T-helper 17 cell (primary cell): ENCODE measurements at regions not wholly inside any gene's neighbourhood (a gene's known extent, or its start where the extent isn't known, plus 50 kb on each side); places are given as distances from the start of the nearest gene placed in this dataset.
"Not testable (repeated sequence)": the region's sequence is repeated elsewhere in the genome, so short reads cannot be mapped to it uniquely, and the experiment has no call there.

Source experiments
- ATAC-seq: fragments of 150-1000 bp; cut with Tn5 transposase; 2 replicates; pipeline ENCODE4 v1.10.0; 2021; ENCODE audit warnings: mild to moderate bottlenecking, moderate library complexity
- DNase-seq, 3 donors: peaks; one replicate each; pipeline versions ENCODE4 v3.0.0 to v3.0.0-alpha.2; 2020 to 2021
- H3K9me3 ChIP-seq: one replicate; pipeline ENCODE4 v1.7.0; 2013; ENCODE audit warnings: low read length, mild to moderate bottlenecking; ENCODE audit not compliant: control insufficient read depth, poor library complexity, severe bottlenecking
- H3K27ac Mint-ChIP-seq: one replicate; pipeline ENCODE4 v1.8.0; 2022; ENCODE audit warnings: mild to moderate bottlenecking, moderate library complexity, mixed read lengths
- H3K27me3 Mint-ChIP-seq: one replicate; pipeline ENCODE4 v1.8.0; 2022; ENCODE audit warnings: mixed read lengths
- H3K36me3 Mint-ChIP-seq: one replicate; pipeline ENCODE4 v1.8.0; 2022; ENCODE audit warnings: low read depth, mixed read lengths
- H3K4me1 Mint-ChIP-seq: one replicate; pipeline ENCODE4 v1.8.0; 2022; ENCODE audit warnings: mild to moderate bottlenecking, mixed read lengths
- H3K4me3 Mint-ChIP-seq: one replicate; pipeline ENCODE4 v1.8.0; 2022; ENCODE audit warnings: mild to moderate bottlenecking, moderate library complexity, mixed read lengths

DNA sequence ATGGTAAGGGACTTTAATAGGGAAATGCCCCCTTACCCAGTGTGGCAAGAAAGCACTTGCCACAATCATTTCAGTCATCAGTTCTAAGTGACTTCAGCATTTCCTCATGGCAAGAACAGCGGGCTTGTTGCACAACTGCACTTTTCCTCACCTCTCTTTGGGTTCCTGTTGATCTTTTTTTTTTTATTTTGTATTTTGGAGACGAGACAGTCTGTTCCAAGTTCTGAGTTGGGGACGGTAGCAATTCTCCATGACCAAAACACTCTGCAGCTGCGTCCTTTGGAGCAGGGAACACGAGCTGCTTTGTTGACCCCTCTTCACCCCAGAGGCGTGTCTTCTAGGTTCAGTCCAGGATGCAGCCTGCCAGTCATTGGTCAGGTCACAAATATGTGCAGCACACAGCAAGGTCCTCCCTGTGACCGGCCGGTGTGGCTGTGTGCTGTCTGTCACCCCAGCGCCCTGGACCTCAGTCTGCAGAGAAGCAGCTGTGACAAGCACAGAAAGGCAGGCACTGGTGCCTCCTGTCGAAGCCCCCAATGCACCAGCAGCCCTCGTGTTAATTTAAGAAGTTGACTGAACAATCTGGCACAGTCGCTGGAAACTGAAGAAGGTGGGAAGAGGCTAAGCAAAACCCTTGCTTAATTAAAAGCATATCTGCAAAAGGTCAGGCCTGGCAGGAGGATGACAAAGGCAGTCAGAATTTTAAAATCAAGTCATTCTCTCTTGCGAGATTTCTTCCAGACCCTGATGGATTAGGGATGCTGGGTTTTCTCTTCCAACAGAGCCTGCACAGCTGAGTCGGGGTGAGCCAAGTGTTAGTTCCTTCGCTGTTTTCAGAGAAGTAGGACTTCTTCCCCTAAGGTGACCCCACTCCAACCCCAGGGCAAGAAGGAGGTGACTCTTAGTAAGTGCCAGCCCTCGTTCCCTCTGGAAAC lies 96.7 kb upstream of the COPS8 start:
- Mint-ChIP-seq H3K4me3 (no peak overlapping the region), H3K4me1 (no peaks in the 10 kb centered on the region), H3K27me3 (peaks cover 44% of the 10 kb centered on the region), H3K36me3 (no peaks in the 10 kb centered on the region), H3K27ac (no peak overlapping the region)
- no peak for ATAC-seq
- no peak for DNase-seq
- no peaks in the 10 kb centered on the region for H3K9me3 ChIP-seq

DNA sequence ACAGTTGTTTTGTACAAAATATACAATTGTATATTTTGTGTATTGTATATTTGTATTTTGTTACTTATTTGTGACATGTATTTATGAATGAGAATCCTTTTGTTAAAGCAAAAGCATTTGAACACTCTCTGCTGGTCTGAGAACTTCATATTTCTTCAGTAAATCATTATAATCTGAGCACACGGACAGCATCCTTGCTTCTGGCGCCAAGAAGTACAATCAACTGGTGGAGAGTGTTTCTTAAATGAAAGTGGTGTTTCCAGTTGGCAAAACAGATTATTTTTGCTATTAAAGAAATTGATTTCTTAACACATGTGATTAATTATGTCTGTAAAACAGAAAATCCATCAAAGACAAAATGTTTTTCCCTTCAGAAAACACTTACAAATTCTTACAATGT lies 95.1 kb upstream of the COPS8 start:
- DNase-seq (no peak), ATAC-seq (no peak)
- Mint-ChIP-seq H3K36me3 (no peaks in the 10 kb centered on the region), H3K27me3 (peaks cover 57% of the 10 kb centered on the region), H3K4me3 (no peak overlapping the region), H3K27ac (no peak overlapping the region), H3K4me1 (no peaks in the 10 kb centered on the region)
- no peaks in the 10 kb centered on the region for H3K9me3 ChIP-seq

DNA sequence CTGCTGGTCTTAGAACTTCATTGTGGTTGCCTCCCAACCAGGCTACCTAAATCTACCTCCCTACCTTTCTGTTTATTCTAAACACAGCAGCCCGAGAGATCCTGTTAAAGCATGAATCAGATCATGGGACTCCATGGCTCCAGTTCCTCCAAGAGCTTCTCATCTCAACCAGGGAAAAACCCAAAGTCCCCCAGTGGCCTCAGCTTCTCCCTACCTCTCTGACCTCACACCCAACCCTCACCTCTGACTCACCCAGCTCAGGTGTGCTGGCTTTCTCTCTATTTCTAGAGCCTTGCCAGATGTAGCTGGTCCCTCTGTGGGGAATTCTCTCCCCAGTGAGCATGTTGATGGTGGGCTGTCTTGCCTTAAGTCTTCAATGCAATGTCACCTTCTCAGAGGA lies 93.8 kb upstream of the COPS8 start:
- DNase-seq = no peak
- H3K36me3 Mint-ChIP-seq = no peaks in the 10 kb centered on the region
- no peak overlapping the region for H3K4me3 Mint-ChIP-seq
- ATAC-seq = no peak
- peaks cover 69% of the 10 kb centered on the region for H3K27me3 Mint-ChIP-seq
- H3K4me1 Mint-ChIP-seq = no peaks in the 10 kb centered on the region
- H3K9me3 ChIP-seq = no peaks in the 10 kb centered on the region
- H3K27ac Mint-ChIP-seq = no peak overlapping the region

DNA sequence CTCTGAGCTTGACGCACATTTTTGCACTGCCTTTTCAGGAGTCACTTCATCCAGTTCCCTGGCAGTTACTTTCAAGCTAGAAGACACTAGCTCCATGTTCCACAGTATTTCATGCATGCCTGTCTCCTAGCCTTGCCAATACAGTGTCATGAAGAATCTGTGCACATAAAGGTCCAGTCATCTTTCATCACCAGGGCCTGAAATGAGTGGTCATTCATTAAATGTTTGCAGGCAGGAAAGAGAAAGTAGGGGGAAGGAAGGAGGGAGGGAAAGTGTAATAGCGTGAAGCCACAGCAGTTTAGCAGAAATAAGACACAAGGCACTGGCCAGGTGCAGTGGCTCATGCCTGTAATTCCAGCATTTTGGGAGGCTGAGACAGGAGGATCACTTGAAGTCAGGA lies 92.4 kb upstream of the COPS8 start:
- Mint-ChIP-seq H3K4me3 (no peak overlapping the region), H3K4me1 (no peaks in the 10 kb centered on the region), H3K36me3 (no peaks in the 10 kb centered on the region), H3K27me3 (peaks cover 74% of the 10 kb centered on the region), H3K27ac (no peak overlapping the region)
- ATAC-seq = no peak
- H3K9me3 ChIP-seq = no peaks in the 10 kb centered on the region
- DNase-seq = no peak

DNA sequence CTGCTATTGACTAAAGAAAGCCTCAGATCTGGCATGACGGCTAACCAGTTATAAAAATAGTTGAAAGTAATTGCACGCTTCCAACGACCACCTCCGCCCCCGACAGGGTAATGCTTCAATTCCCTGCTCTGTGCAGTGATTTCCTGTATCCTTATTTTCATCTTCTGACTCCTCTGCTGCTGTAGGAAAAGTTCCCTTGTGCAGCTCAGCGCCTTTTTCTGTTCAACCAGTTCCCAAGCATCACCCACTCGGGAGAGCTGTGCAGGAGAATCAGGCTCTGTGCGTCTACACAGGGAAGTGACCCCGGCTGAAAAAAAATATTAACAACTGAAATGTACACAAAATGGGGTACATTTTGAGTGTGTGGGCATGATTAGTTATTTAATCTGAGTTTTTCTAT lies 91.3 kb upstream of the COPS8 start:
- Mint-ChIP-seq H3K36me3 (no peaks in the 10 kb centered on the region), H3K4me1 (no peaks in the 10 kb centered on the region), H3K27ac (no peak overlapping the region), H3K27me3 (peaks cover 75% of the 10 kb centered on the region), H3K4me3 (no peak overlapping the region)
- no peak for ATAC-seq
- no peaks in the 10 kb centered on the region for H3K9me3 ChIP-seq
- no peak for DNase-seq

DNA sequence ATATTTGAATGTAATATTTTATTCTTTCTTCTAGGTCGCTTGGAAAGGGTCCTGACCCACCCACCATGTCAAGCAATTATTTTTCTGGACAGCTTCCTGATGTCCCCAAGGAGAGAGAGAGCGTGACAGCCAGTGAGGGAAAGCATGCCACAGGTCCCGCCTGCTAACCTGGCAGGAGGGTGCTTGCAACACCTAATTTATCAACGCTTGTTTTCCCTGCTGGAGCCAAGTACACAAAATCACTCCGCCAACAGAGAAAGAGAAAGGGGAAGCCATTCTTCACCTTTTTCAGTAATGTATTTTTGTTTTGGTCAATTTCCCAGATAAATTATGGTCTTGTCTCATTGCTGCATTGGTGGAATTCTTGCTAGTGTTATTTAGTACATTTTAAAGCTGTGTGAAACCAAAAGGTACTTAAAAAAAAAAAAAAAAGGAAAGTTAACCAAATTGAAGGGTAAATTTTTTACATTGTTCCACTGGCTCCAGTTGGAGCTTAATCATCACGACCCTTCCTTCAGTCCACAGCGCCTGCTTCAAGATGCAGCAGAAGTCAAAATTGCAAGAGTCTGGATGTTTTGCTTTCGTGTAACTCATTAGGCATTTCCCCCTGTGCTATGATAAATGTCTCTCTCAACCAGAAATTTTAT lies 88.5 kb upstream of the COPS8 start:
- H3K27me3 Mint-ChIP-seq = peaks cover 77% of the 10 kb centered on the region
- no peak overlapping the region for H3K4me3 Mint-ChIP-seq
- no peaks in the 10 kb centered on the region for H3K4me1 Mint-ChIP-seq
- H3K36me3 Mint-ChIP-seq = no peaks in the 10 kb centered on the region
- H3K27ac Mint-ChIP-seq = no peak overlapping the region
- H3K9me3 ChIP-seq = no peaks in the 10 kb centered on the region
- ATAC-seq = no peak
- no peak for DNase-seq

DNA sequence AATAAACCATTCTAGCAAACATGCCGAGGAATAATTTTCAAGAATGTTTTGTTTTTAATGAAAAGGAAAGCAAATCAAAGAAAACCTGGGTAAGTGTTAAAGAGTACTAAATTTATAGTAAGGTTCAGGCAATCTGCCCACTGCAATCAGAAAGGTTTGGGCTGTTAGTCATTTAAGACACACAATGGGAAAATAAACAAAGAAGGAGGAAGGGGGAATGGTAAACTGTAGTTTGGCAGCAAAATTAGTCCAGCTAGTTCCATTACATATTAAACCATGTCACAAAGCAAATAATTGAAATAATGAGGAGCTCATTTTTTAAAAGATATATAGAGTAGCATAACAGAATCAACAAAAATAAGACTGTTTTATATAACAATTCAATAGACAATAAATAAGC lies 87.5 kb upstream of the COPS8 start:
- H3K27me3 Mint-ChIP-seq = peaks cover 72% of the 10 kb centered on the region
- no peaks in the 10 kb centered on the region for H3K9me3 ChIP-seq
- ATAC-seq = no peak
- H3K36me3 Mint-ChIP-seq = no peaks in the 10 kb centered on the region
- no peak for DNase-seq
- H3K4me1 Mint-ChIP-seq = no peaks in the 10 kb centered on the region
- H3K27ac Mint-ChIP-seq = no peak overlapping the region
- no peak overlapping the region for H3K4me3 Mint-ChIP-seq

DNA sequence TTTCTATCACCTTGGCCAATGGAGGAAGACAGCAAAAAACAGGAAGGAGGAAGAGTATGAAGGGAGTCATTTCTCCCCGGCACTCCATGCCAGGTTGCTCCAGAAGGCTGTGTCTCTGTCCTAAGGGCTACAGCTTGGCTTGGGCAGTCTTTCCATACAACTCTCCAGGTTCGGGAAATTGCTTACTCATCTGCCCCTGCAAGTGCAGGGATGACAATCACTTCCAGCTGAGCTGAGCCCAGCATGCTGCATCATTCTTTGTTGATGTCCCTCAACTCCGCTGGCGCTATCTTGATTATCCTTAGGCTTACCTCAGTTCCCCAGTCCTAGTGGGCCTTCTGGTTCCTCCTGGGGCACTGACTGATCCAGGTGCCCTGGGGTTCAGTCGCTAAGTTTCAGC lies 86.9 kb upstream of the COPS8 start:
- no peaks in the 10 kb centered on the region for H3K4me1 Mint-ChIP-seq
- no peak overlapping the region for H3K4me3 Mint-ChIP-seq
- no peaks in the 10 kb centered on the region for H3K9me3 ChIP-seq
- ATAC-seq = no peak
- H3K27ac Mint-ChIP-seq = no peak overlapping the region
- H3K27me3 Mint-ChIP-seq = peaks cover 71% of the 10 kb centered on the region
- DNase-seq = no peak
- no peaks in the 10 kb centered on the region for H3K36me3 Mint-ChIP-seq

DNA sequence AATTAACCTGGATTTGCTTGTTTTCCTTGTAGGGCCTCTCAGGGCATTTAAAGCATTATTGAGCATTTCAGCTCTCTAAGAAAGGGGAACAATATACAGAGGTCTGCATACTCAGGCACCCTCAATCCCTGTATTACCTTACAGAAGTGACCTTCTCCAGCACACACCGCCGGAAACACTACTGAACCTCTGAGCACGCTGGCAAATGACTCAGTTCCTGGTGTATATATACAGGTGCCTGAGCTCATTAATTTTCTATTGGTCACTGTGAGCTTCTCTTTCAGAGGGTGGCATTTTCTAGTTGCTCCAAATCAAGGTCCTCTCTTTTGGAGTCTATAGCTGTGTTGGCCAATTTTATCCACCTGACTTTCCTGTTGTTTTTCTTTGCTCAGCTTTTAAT lies 85.2 kb upstream of the COPS8 start:
- Mint-ChIP-seq H3K4me1 (no peaks in the 10 kb centered on the region), H3K36me3 (peaks cover 3% of the 10 kb centered on the region), H3K27me3 (peaks cover 67% of the 10 kb centered on the region), H3K4me3 (no peak overlapping the region), H3K27ac (no peak overlapping the region)
- no peak for DNase-seq
- no peaks in the 10 kb centered on the region for H3K9me3 ChIP-seq
- no peak for ATAC-seq

DNA sequence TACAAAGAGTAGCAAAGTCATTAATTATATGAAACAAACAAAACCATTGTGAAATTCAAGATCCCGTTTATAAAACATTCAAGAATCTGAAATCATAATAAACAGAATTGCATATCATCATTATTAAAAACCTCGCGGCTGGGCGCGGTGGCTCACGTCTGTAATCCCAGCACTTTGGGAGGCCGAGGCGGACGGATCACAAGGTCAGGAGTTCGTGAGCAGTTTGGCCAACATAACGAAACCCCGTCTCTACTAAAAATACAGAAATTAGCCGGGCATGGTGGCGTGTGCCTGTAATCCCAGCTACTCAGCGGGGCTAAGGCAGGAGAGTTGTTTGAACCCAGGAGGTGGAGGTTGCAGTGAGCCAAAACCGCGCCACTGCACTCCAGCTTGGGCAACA lies 80.3 kb upstream of the COPS8 start:
- not testable (repeated sequence) for H3K36me3 Mint-ChIP-seq, H3K4me1 Mint-ChIP-seq, H3K4me3 Mint-ChIP-seq, DNase-seq, H3K9me3 ChIP-seq, H3K27ac Mint-ChIP-seq, ATAC-seq
- H3K27me3 Mint-ChIP-seq = peaks cover 27% of the 10 kb centered on the region

DNA sequence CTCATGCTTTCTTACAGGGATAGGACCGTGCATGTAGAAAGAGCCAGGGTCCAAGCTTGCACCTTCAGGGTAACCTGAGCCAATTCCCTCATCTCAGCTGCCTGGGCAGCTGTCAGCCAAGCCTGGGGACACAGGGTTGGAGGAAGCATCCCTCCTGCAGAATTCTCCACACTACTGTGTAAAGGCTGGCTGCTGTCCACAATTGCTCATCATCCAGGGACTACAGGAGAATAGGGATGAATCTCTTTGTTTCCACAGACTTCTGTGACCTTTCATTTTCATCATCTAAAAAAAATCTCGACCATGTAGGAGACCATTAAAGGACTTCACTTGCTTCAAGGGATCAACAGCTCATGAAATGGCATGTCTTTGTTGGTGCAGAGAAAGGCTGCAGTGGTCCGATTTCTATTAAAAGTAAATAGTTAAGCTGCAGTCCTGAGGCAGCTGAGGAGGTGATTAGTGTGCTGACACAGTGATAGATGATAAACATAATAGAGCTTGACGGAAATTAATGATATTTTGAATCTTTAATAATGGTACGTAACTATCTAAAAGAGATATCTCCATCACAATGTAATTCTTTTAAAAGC lies 74.4 kb upstream of the COPS8 start:
- DNase-seq = no peak
- no peak for ATAC-seq
- H3K4me3 Mint-ChIP-seq = no peak overlapping the region
- no peaks in the 10 kb centered on the region for H3K36me3 Mint-ChIP-seq
- H3K9me3 ChIP-seq = no peaks in the 10 kb centered on the region
- H3K4me1 Mint-ChIP-seq = peaks cover 2% of the 10 kb centered on the region
- peaks cover 19% of the 10 kb centered on the region for H3K27me3 Mint-ChIP-seq
- no peak overlapping the region for H3K27ac Mint-ChIP-seq

DNA sequence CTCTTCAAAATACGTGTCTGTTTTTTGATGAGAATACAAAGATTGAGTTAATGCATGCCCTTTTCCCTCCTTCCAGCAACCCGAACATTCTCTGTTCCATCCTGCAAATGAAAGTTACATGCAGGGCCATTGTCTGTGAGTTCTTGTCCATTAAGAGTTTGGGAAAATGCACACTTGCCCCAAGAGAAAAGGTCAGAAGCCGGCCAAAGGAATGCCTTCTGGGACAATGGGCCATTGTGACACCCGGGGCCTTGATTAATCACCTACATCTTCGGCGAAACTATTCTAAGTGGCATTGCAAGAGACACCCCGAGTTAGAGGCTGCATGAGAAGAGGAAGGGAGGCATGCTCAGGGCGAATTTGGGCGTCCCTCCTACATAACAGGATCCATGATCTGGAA lies 73.7 kb upstream of the COPS8 start:
- Mint-ChIP-seq H3K36me3 (no peaks in the 10 kb centered on the region), H3K27me3 (peaks cover 19% of the 10 kb centered on the region), H3K4me3 (no peak overlapping the region), H3K27ac (no peak overlapping the region), H3K4me1 (peaks cover 2% of the 10 kb centered on the region)
- ATAC-seq = no peak
- DNase-seq = no peak
- H3K9me3 ChIP-seq = no peaks in the 10 kb centered on the region

DNA sequence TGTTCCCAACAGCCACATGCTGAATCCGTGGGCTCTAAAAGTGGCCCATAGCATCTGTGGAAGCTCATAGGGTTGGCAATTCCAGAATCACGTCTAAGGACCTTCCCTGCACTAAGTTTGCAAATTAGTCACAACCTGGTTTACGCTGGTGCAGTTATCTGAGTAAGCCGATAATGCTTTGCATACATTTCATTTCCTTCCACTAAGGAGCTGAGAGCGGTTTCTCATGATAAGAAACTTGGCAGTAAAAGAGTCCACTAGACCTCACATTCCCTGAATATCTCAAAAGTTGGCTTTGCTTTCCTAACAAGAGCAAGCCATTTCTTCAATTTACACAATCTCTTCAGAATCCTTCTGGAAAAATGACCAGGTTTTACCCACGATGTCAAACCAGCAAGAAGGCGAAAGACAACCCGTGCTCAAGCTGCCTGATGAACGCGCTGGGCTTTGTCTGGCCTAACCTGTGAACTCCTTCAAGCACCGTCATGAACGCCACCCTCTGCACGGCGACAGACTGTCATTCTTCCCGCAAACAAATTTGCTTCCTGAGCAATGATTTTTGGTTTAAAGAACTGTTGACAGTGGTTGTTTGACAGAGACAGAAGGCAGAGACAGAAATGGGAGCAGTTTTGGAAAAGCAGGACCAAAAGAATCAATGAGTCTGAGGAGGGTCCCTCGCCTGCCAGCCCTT lies 73.0 kb upstream of the COPS8 start:
- DNase-seq (no peak), ATAC-seq (no peak)
- no peak overlapping the region for H3K4me3 Mint-ChIP-seq
- no peaks in the 10 kb centered on the region for H3K36me3 Mint-ChIP-seq
- no peaks in the 10 kb centered on the region for H3K9me3 ChIP-seq
- H3K27me3 Mint-ChIP-seq = peaks cover 19% of the 10 kb centered on the region
- H3K4me1 Mint-ChIP-seq = peaks cover 2% of the 10 kb centered on the region
- H3K27ac Mint-ChIP-seq = no peak overlapping the region
